ENCODE measurements at regions not wholly inside any gene's neighbourhood (a gene's known extent, or its start where the extent isn't known, plus 50 kb on each side); places are given as distances from the start of the nearest gene placed in this dataset.

DNA sequence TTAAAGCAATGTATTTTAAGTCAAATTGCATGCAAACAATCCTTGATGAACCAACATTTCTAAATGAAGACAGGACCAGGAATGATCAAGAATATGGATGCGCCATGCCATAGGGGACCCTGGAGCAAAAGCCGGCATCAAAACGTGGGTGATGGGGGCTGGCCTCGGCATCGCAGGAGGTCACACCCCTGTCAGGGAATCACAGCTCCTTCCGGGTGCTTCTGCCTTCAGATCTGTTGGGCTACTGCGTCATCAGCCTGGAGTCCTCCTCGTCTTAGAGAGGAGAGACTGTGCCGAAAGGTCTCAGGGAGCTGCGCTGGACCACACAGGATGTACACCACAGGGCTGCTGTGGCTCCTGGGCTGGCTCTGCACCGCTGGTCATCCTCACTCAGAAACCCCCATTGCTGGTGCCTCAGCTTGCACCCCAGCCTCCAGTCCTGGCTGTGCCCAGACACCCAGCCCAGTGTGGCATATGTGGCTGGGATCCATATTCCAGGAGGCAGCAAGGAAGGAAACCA, 152.9 kb upstream of the PPP1R26 start:
- TF ChIP-seq POLR2AphosphoS5 (IDR thresholded peaks at IDR 0.05; ENCODE audit: low read depth, low read length) (no peak), POLR2A (IDR thresholded peaks at IDR 0.05; ENCODE audit: low read depth, low read length) (no peak)

All from GM12892 (cell line).